Activated B cell treated with CpG ODN at 0.5 μM for 24 hours (primary cell): ENCODE measurements at regions not wholly inside any gene's neighbourhood (a gene's known extent, or its start where the extent isn't known, plus 50 kb on each side); places are given as distances from the start of the nearest gene placed in this dataset.

ENCODE experiments used
- ATAC-seq: fragments of 200-7000 bp; cut with Tn5 transposase; one replicate; pipeline ENCODE4 v1.10.0; 2021; ENCODE audit warnings: low read depth, mild to moderate bottlenecking, moderate library complexity
- CTCF ChIA-PET: fragments of 350-600 bp; sonication (Branson Sonifier 250); formaldehyde crosslinking; loops from one replicate; lab custom pipeline; 2021; ENCODE audit warnings: antibody characterized with exemption; lab: Charles Lee
- POLR2A ChIA-PET: fragments of 350-600 bp; sonication (Branson Sonifier 250); formaldehyde crosslinking; loops from one replicate; lab custom pipeline; 2021; ENCODE audit warnings: antibody characterized with exemption; lab: Charles Lee
- DNase-seq: peaks from one replicate; pipeline ENCODE4 v3.0.0; 2022
- H3K27ac Mint-ChIP-seq: one replicate; pipeline ENCODE4 v1.8.0; 2020; ENCODE audit warnings: mixed read lengths
- H3K27me3 Mint-ChIP-seq: one replicate; pipeline ENCODE4 v1.8.0; 2021; ENCODE audit warnings: mixed read lengths
- H3K36me3 Mint-ChIP-seq: one replicate; pipeline ENCODE4 v1.8.0; 2021; ENCODE audit warnings: low read depth, mixed read lengths
- H3K4me1 Mint-ChIP-seq: one replicate; pipeline ENCODE4 v1.8.0; 2021; ENCODE audit warnings: mixed read lengths
- H3K4me3 Mint-ChIP-seq: one replicate; pipeline ENCODE4 v1.8.0; 2020; ENCODE audit warnings: mild to moderate bottlenecking, mixed read lengths
- H3K9me3 Mint-ChIP-seq: one replicate; pipeline ENCODE4 v1.8.0; 2020; ENCODE audit warnings: mixed read lengths
- intact Hi-C: fragments of 100-400 bp; cut with micrococcal nuclease; formaldehyde crosslinking; loops from one replicate; pipeline ENCODE4 v1.15.1; 2024
- TF ChIP-seq, protein P1 (sequence below): fragments of 200-600 bp; IDR thresholded peaks from one replicate; pipeline ENCODE4 v1.8.0; 2022; ENCODE audit warnings: antibody characterized with exemption, mild to moderate bottlenecking

- no peak for ATAC-seq
- ChIA-PET CTCF (no interaction called here), POLR2A (no interaction called here)
- intact Hi-C loops, result no loop called here
- Mint-ChIP-seq H3K9me3 (peaks cover 13% of the 10 kb centered on the region), H3K27ac (no peak overlapping the region), H3K4me3 (no peak overlapping the region), H3K4me1 (peaks cover 5% of the 10 kb centered on the region), H3K36me3 (no peaks in the 10 kb centered on the region), H3K27me3 (peaks cover 4% of the 10 kb centered on the region)
- no peak for DNase-seq
- TF ChIP-seq, protein P1, sequence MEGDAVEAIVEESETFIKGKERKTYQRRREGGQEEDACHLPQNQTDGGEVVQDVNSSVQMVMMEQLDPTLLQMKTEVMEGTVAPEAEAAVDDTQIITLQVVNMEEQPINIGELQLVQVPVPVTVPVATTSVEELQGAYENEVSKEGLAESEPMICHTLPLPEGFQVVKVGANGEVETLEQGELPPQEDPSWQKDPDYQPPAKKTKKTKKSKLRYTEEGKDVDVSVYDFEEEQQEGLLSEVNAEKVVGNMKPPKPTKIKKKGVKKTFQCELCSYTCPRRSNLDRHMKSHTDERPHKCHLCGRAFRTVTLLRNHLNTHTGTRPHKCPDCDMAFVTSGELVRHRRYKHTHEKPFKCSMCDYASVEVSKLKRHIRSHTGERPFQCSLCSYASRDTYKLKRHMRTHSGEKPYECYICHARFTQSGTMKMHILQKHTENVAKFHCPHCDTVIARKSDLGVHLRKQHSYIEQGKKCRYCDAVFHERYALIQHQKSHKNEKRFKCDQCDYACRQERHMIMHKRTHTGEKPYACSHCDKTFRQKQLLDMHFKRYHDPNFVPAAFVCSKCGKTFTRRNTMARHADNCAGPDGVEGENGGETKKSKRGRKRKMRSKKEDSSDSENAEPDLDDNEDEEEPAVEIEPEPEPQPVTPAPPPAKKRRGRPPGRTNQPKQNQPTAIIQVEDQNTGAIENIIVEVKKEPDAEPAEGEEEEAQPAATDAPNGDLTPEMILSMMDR, result no peak
Observed at GRCh38 chr5:159605585-159605984, 275.3 kb upstream of the IL12B start.

- H3K4me1 Mint-ChIP-seq, result no peaks in the 10 kb centered on the region
- CTCF ChIA-PET, result no interaction called here
- no peak for ATAC-seq
- H3K9me3 Mint-ChIP-seq, result peaks cover 3% of the 10 kb centered on the region
- H3K36me3 Mint-ChIP-seq, result no peaks in the 10 kb centered on the region
- POLR2A ChIA-PET, result no interaction called here
- DNase-seq, result no peak
- peaks cover 9% of the 10 kb centered on the region for H3K27me3 Mint-ChIP-seq
- intact Hi-C loops, result no loop called here
- H3K4me3 Mint-ChIP-seq, result no peak overlapping the region
- H3K27ac Mint-ChIP-seq, result no peak overlapping the region
- TF ChIP-seq, protein P1, result no peak
Observed at GRCh38 chr5:159609359-159609758, 279.1 kb upstream of the IL12B start.

DNA sequence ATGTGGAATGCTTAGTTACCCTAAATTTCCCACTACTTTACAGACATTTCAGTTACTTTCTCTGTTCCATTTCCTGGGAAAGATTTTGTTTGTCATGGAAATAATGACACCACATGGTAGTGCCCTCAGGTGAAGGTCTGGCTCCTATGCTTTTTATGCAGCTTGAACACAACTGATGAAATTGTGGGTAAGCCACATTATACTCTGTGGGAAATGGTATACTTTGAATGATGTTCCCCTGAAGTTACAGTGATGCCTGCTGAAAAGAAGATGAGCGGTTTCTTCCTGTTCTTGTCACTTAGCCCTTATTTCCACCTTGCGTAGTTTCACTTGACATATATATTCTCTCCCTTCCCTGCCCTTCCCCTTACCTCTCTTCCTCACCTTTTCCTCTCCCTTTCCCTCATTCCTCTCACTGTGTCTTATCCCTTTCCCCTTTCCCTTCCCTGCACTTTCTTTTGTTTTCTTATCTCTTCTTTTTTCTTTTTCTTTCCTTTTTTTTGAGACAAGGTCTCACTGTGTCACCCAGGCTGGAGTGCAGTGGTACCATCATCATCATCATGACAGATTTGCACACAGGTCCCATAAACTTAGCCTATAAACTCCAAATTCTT is 280.8 kb upstream of the IL12B start:
- Mint-ChIP-seq H3K4me3 (no peak overlapping the region), H3K36me3 (no peaks in the 10 kb centered on the region), H3K4me1 (no peaks in the 10 kb centered on the region), H3K27me3 (peaks cover 6% of the 10 kb centered on the region), H3K9me3 (peaks cover 3% of the 10 kb centered on the region), H3K27ac (no peak overlapping the region)
- intact Hi-C loops, result no loop called here
- TF ChIP-seq, protein P1, result no peak
- CTCF ChIA-PET, result interaction anchor here (0.5 kb wide), 1 partner anchor 324 kb away, joined by 3 read pairs; no protein-coding TSS in a partner anchor
- ATAC-seq (no peak), DNase-seq (no peak)
- POLR2A ChIA-PET, result no interaction called here

GRCh38 chr5:159616952-159617351 is 286.7 kb upstream of the IL12B start:
- Mint-ChIP-seq H3K9me3 (peaks cover 4% of the 10 kb centered on the region), H3K27ac (no peak overlapping the region), H3K4me1 (no peaks in the 10 kb centered on the region), H3K36me3 (no peaks in the 10 kb centered on the region), H3K4me3 (no peak overlapping the region), H3K27me3 (peaks cover 9% of the 10 kb centered on the region)
- TF ChIP-seq, protein P1, result no peak
- ATAC-seq (no peak), DNase-seq (no peak)
- intact Hi-C loops, result no loop called here
- ChIA-PET POLR2A (no interaction called here), CTCF (no interaction called here)

DNA sequence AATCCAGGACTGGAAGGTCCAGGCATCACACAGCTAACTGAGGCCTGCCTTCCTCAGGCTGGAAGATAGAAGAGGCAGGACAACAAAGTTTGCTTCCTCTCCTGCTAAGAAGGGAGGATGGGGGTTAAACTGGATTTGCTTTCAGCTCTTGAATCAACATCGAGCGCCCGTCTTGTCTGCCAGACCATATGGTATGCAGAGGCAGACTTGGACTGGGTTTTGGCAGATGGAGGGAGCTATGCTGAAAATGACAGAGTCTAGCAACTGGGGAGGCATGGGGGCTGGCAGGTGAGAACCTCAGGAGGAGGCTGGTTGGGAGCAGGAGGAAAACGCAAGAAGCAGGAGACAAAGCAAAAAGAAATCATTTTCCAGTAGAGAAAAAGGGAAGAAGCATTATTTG is 289.5 kb upstream of the IL12B start:
- ChIA-PET POLR2A (no interaction called here), CTCF (no interaction called here)
- Mint-ChIP-seq H3K36me3 (no peaks in the 10 kb centered on the region), H3K27ac (no peak overlapping the region), H3K4me3 (no peak overlapping the region), H3K9me3 (peaks cover 18% of the 10 kb centered on the region), H3K27me3 (peaks cover 21% of the 10 kb centered on the region), H3K4me1 (no peaks in the 10 kb centered on the region)
- TF ChIP-seq, protein P1, result no peak
- intact Hi-C loops, result no loop called here
- ATAC-seq, result no peak
- DNase-seq, result no peak
